Activated CD8-positive, alpha-beta memory T cell treated with anti-CD3 and anti-CD28 coated beads for 1 hour (primary cell): ENCODE measurements at regions not wholly inside any gene's neighbourhood (a gene's known extent, or its start where the extent isn't known, plus 50 kb on each side); places are given as distances from the start of the nearest gene placed in this dataset.

Experiments
- DNase-seq, 2 donors: peaks; one replicate each; pipeline ENCODE4 v3.0.0-alpha.2; 2020; ENCODE audit warnings: low read depth in 1 of 2; ENCODE audit errors: extremely low read depth in 1 of 2

GRCh38 chr10:130642926-130643325 is 506.7 kb downstream of the GLRX3 start:
- no peak for DNase-seq

- DNase-seq = no peak
These were observed 511.1 kb downstream of the GLRX3 start for GRCh38 chr10:130647341-130647740.

- DNase-seq = no peak
These were observed 512.6 kb downstream of the GLRX3 start for GRCh38 chr10:130648807-130649206.

GRCh38 chr10:130652544-130652943 is 516.4 kb downstream of the GLRX3 start:
- no peak for DNase-seq

- no peak for DNase-seq
These were observed 516.9 kb downstream of the GLRX3 start for GRCh38 chr10:130652964-130653578.

GRCh38 chr10:130654726-130655125 is 518.5 kb downstream of the GLRX3 start:
- no peak for DNase-seq

GRCh38 chr10:130655313-130656186 is 519.4 kb downstream of the GLRX3 start:
- DNase-seq = no peak

- no peak for DNase-seq
These were observed 520.0 kb downstream of the GLRX3 start for GRCh38 chr10:130656187-130656575.

- no peak for DNase-seq
These were observed 520.5 kb downstream of the GLRX3 start for GRCh38 chr10:130656582-130657133.

- no peak for DNase-seq
These were observed 522.6 kb downstream of the GLRX3 start for GRCh38 chr10:130658687-130659290.

GRCh38 chr10:130659528-130659927 is 523.3 kb downstream of the GLRX3 start:
- DNase-seq = no peak

GRCh38 chr10:130660266-130660665 is 524.1 kb downstream of the GLRX3 start:
- DNase-seq = no peak

GRCh38 chr10:130661419-130661818 is 525.2 kb downstream of the GLRX3 start:
- DNase-seq = no peak

GRCh38 chr10:130662775-130663174 is 526.6 kb downstream of the GLRX3 start:
- DNase-seq = no peak

- no peak for DNase-seq
These were observed 528.3 kb downstream of the GLRX3 start for GRCh38 chr10:130664526-130664925.

- no peak for DNase-seq
These were observed 530.0 kb downstream of the GLRX3 start for GRCh38 chr10:130666215-130666614.

- DNase-seq = no peak
These were observed 550.6 kb downstream of the GLRX3 start for GRCh38 chr10:130686689-130687300.

GRCh38 chr10:130687566-130687965 is 551.4 kb downstream of the GLRX3 start:
- no peak for DNase-seq

GRCh38 chr10:130689743-130690626 is 553.8 kb downstream of the GLRX3 start:
- DNase-seq = no peak

GRCh38 chr10:130691776-130692175 is 555.6 kb downstream of the GLRX3 start:
- no peak for DNase-seq
